ENCODE measurements at regions not wholly inside any gene's neighbourhood (a gene's known extent, or its start where the extent isn't known, plus 50 kb on each side); places are given as distances from the start of the nearest gene placed in this dataset.

DNA sequence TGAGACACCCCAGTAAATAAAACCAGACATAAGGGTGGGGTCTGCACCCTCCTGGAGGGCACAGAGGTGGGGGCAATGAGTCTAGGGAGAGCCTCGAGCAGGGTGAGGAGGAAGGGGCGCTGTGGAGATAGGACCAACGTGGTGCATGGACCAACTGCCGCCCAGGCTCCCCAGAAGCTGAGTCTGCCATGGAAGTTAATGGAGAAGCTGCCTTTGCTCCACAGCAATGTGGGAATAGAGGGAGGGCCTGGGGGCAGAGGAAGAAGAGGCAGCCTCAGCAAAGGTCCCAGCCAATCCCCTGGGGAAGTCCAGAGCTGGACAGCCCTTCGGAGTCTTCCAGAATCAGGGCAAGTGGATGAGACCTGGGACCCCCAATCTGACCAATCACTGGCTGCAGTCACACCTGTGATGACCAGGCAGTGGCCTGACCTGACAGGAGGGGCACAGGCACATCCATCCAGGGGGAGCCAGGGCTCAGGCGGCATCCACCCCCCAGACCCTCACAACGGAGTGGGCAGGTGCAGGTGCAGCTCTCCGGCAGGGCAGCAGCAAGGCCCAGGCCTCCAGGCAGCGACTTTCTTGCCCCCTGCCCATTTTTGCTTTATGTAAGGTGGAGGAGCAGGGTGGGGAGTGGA, 242.2 kb upstream of the PPP2R2D start:
- no peak for DNase-seq

DNA sequence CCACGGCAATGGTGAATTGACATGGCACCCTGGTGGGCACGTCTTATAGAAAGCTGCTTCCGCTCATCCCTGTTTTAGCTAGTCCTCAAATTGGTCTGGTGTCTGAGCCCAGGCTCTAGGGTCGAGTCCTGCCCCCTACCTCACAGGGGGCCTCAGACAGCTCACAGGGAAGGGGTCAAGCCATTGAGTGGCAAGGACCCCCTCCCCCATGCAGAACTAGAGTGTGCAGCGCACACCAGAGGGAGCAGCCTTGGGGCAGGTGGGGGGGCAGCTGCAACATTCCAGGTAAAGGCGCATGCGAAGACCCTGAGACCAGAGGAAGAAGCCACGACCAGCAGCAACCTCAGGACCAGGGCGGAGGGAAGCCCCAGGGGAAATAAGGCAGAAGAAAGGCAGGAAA, 240.4 kb upstream of the PPP2R2D start:
- DNase-seq, result no peak

DNA sequence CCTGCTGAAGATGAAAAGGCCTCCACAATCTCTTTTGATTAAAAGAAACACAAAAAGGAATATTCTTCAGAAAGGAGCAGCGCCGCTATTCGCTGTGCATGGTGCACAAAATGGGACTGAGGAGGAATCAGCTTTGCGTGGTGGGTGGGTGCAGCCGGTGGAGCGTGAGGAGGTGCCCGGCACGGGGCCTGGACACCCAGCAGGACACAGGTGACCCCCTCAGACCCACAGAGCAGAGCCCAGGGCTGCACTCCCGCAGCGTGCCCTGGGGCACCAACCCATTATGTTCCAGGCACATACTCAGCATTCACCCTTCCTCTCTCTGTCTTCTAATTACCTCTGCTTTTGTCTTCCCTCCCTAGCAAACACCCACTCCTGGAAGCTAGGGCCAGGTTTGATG, 238.0 kb upstream of the PPP2R2D start:
- no peak for DNase-seq

DNA sequence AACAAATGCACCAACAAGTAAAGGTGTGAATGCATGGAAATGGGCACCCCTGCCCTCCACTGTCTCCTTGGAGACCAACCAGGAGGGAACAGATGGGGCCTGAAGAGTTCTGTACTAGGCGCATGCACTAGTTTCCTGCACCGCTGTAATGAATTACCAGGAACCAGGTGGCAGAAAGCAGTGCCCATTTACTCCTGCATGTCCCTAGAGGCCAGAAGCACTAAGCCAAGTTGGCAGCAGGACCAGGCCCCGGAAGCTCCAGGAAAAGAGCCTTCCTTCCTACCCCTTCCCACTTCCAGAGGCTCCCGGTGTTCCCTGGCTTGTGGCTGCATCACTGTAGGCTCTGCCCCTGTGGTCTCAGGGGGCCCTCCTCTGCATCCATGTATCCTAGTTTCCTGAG, 237.5 kb upstream of the PPP2R2D start:
- DNase-seq, result no peak

DNA sequence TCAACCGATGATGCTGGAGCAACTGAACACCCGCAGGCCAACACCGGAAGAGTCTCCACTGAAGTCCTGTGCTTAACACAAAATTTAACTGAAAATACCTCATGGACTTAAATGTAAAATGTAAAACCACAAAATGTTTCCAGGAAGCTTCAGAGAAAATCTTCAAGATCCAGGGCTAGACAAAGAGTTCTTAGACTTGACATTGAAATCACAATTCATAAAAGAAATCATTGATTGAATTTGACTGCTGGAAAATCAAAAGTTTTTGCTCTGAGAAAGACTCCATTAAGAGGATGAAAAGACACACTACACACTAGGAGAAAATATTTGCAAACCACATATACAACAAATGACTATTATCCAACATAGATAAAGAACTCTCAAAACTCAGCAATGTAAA, 234.7 kb upstream of the PPP2R2D start:
- no peak for DNase-seq

DNA sequence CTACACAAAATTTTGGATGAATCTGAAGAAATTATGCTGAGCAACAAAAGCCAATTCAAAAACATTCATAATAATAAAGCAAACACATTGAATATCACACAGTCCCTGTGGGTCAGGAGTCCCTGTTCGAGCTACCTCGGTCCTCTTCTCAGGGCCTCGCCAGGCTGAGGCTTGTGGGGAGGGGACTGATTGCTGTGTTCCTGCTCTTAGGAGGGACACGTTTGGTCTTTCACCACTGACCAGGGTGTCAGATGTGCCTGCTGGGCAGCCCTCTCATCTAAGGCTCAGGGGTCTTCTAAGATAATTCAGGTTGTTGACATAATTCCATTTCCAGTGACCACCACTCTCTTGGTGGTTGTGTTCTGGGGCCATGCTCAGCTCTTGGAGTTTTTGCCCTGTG, 233.8 kb upstream of the PPP2R2D start:
- DNase-seq, result no peak

DNA sequence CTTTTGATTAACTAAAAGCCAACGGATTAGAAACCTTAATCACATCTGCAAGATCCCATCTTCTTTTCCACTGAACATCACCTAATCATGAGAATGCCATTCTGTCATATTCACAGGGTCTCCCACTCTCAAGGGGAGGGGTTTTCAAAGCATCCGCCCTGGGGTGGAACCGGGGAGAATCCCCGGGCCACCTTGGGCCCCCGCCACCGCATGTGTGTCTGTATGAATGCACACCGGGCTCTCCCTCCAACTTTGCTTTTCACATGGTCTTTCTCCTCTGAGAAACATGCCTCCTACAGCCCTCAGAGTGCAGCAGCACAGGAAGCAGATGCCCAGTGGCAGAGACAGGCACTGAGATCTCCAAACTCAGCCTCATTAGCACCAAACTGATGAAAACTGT, 233.2 kb upstream of the PPP2R2D start:
- DNase-seq, result no peak

DNA sequence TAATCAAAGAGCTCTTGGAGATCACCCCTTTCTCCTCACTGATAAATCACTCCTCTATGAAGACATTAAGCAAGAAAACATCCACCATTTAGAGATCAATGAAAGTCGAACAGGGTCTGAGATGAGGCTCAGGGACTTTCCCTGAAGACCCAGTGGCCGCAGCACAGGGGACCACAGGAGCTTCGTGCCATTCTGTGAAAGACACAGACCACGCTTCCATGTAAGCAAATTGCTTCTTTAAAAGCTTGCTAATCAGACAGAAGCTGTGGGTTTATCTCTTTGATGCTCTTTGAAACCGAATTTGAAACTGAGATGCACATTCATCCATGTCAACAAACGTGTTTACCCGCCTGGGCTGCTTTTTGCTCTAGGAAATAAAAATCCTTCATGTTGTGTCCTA, 231.9 kb upstream of the PPP2R2D start:
- DNase-seq, result no peak

DNA sequence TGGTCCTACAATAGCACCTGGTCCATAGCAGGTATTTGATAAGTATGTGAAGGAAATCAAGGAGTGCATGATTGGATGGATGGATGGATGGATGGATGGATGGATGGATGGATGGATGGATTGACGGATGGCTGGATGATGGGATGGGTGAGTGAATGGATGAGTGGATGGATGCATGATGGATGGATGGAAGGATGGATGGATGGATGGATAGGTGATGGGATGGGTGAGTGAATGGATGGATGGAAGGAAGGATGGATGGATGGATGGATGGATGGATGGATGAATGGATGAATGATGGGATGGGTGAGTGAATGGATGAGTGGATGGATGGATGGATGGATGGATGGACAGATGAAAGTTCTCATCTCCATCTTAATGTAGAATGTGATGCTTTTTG, 231.0 kb upstream of the PPP2R2D start:
- DNase-seq, result no peak

DNA sequence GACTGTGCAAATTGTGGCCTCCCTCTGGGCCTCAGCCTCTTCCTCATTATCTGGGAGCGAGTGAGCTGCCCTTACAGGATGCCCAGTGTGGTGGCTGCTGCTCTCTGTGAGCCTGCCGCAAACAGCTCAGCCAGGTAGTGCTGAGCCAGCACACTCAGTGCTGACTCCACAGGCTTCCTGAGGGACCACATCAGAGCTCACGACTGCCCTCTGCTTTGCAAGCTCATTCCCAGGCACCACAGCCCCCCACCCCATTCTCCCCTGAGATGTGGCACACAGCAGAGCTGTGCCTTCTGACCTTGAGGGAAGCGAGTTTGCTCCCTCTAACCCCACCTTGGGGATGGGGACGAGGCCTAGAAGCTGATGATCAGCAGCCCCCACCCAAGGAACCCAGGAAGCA, 230.5 kb upstream of the PPP2R2D start:
- DNase-seq, result no peak

DNA sequence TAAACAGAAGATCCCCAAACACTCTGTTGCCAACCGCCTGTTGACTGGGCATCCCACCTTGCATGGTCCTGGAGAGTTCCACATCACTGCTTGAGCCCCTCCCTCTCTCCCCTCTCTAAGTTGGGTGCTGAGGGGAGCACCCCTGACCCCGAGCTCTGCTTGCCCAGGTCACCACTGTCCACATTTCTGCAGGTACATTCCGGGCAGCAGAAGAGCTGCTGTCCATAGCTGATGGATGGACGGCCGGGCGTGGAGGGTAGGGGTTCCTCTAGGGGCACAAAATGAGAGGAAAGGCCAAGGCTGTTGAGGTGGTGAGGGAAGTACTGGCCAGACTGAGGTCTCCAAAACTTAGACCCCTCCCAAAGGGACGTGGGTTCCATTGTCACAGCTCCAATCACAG, 227.4 kb upstream of the PPP2R2D start:
- no peak for DNase-seq

DNA sequence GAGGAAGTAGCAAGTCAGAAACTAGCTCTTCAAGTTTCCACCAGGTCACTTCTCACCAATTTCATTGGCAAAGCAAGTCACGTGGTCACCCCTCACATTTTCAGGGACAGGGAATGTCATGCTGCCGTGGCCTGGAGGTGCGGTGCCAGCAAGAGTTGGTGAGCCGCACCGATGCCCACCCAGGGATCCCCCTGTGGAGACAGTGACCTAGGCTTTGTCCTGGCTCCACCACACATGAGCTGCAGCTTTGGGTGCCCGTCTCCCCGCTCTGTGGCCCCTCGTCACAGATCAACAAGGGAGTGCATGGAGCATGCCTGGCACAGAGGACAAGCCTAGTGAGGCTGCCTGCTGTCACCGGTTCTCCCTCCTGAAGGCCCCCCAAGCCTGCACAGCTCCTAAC, 226.7 kb upstream of the PPP2R2D start:
- DNase-seq, result no peak

DNA sequence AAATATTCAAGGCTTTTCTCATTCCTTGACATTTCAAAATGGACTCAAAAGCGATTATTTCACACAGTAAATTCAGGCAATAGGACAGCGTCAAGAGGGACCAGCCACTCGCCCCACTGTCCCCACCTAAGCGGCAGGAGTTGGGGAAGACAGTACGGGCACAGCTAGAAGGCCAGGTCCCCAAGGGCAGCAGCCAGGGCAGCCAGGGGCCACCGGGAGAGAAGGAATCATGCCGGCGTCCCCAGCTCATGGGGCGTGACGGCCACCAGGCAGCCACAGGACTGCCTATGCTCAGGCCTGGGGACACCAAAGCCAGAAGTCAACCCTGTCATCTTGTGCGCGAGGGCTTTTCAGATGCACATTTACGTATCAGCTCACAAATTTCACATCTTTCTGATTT, 225.7 kb upstream of the PPP2R2D start:
- DNase-seq, result no peak

DNA sequence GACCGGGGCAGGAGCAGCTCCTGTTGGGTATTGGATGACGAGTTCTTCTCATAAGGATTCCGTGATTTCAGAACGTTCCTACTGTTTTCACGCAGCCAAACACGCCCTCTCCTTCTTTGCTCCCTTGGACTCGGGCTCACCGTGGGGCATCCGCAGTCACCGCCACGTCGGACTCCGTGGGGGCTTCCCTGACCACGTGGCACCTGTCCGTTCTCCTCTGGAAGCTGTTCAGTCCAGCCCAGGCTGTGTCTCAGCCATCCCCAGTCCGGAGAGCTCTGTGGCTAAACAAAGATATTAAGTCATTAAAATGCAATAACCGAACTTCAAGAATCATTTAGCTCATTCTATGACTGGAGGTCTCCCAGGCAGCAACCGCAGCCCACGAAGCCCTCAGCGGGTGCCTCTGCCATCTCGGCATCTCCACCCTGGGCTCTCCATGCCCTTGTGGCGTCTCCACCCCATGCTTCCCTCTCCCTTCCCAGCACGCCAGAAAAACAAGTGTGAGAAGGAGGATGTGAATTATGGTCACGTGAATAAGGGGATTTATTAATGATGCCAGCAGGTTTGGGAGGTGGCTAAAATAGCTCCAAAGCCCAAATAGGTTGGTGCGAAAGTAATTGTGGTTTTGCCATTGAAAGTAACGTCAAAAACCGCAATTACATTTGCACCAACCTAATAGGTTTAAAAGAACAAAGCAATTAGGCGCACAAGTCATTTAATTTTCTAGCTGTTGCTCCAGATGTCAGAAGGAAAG, 224.6 kb upstream of the PPP2R2D start:
- no peak for DNase-seq

DNA sequence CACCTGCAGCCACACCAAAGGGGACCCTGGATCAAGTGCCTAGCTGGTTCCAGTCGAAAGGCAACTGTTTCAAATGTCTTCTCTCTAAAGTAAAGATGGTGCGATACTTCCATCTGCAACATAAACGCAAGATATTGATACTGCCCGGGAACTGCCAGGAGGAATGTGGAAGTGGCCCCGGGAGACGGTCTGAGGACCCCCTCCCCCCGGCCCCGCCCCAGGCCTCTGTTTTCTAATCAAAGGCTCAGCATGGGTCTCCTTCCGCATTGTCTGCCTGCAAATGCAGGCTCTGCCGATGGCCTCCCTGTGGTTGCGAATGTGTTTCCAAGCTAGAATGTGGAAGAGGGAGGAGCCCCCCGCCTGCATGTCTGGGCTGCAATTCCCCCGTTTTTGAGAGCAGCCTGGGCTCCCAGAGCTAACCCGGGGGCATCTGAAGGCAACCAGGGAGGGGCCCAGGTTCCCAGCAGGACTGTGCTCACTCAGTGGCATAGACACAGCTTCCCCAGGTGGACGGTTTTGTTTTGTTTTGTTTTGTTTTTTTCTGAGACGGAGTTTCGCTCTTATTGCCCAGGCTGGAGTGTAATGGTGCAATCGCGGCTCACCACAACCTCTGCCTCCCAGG, 223.9 kb upstream of the PPP2R2D start:
- DNase-seq, result no peak

DNA sequence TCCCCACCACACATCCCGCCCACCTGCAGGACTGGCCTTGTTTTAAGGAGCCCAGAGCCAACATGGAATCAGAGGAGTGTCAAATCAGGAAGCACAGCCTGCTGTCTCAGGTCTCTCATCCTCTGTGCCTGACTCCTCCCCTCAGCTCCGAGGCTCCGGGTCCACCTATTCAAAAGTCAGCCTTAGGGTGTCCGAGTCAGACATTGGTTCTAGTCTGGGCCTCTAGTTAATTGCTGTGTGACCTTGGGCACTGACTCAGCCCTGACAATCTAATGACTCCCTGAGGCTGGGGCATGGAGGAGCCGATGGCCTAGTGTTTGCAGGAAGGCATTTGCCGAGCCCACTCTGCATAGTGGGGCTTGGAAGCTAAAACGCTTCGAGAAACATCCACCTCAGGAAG, 223.1 kb upstream of the PPP2R2D start:
- DNase-seq, result no peak

DNA sequence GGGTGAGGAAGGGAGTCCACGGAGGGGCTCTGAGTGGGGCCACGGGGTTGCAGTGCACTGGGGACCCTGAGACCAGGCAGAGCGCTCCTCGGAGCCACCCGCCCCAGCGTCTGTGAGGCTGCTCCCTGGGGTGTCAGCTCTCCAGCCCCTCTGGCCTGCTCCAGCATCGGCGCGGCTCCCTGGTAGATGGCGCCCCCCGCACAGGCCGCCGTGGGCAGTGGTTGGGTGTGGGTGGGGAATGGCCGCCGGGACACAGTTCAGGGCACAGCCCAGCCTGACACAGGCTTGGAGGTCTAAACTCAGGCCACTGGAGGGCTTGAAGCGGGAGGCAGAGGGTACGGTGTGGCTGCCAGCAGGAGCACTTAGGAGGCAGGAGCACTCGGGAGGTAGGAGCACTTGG, 222.6 kb upstream of the PPP2R2D start:
- DNase-seq, result no peak

DNA sequence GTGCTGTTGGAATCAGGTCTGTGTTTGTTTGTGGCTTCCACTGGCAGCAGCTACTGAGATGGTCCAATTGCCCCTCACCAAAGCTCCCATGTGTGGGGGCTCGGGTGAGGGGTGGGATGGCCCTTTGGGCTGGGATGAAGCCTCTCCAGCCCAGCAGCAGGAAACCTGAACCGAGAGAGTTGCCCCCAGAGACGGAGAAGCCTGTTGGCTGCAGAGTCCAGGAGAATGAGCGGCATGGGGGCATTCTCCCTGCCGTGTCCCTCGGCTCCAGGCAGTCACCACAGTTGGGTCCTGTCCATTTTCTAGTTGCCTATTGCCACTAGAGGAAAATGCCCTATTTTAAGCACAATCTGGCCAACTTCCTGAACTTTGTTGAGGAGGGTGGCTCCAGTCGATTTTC, 222.2 kb upstream of the PPP2R2D start:
- no peak for DNase-seq

DNA sequence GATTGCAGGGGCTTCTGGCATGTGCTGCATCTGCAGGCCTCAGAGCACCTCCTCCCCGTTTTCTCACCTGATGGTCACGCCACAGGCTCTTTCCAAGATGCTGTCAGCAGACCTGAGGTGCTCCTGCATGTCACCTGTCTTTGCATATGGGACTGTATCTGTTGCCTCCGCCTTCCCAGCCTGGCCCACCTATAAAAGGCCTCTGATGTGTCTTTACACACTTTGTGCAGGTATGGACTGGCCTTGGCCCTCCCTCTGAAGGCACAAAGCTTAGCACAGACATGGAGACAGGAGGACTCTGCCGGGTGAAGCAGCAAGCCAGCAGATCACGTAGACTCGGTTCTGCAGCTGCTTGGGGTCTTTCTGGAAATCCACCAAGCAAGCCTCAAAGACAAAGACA, 220.9 kb upstream of the PPP2R2D start:
- no peak for DNase-seq

DNA sequence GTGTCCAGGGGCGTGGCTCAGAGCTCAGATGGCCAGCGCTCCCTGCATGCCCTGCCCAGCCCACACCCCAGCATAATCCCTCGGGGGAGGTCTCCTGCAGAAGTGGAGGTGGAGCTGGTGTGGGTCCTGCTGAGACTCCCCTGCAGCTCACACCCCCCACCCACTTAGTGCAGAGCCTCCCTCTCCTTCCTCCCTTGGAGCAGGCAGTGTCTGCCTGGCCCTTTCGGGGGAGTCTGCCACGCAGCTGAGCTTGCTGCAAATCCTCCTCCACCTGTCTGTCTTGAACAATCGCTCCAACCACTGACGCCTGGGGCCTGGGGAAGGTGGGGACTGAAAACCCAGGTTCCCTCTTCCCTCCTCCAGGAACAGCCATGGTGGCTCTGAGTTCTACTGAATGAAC, 219.7 kb upstream of the PPP2R2D start:
- DNase-seq, result no peak

DNA sequence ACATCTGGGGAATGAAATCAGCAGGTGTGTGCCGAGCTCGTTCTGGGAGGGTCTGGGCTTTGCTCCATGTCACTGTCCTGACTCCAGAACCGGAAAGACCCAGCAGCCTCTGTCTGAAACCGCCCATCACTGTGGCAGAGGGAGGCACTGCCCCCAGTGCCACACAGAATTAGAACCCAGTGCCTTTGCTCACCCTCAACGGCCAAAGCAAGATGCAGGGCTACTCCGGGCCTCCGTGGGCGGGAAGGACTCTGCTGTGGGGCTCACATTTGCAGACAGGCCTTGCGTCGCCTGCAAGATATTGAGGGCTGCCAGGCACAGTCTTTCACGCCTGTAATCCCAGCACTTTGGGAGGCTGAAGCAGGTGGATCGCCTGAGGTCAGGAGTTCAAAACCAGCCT, 219.2 kb upstream of the PPP2R2D start:
- no peak for DNase-seq

DNA sequence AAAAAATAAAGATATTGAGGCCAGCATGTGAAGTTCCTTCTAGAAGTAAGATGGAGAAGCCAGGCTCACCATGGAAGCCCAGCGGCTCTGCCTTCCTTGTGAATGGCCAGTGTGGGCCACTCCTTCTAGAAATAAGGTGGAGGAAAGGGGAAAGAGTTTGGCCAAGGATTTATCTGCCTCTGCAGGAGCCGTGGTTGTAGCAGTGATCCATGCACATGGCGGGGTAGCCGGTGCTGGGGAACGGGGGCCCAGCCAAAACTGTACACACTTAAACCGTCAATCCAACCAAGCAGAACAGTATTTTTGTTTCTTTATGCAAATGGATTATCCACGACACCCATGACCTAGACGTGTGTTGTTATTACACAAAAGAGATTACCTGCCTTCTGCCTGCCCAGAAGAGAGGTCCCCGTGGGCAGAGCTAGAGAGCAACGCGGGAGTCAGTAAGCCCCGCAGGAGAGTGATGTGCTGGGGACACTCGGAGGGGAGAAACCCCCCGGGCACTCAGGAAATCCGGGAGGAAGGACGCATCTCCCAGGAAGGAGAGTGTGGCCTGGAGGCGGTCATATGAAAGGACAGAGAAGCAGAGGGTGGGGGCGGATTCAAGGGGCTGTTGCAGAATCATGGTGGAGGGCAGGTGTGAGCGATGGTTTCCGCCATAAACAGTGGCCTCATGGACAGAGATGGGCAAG, 218.4 kb upstream of the PPP2R2D start:
- no peak for DNase-seq
